Neural progenitor cell (in vitro differentiated cells): ENCODE measurements at regions not wholly inside any gene's neighbourhood (a gene's known extent, or its start where the extent isn't known, plus 50 kb on each side); places are given as distances from the start of the nearest gene placed in this dataset.
A peak's percentile ranks its signal among the peaks of the same experiment; 100 is the strongest.

Experiments
- DNase-seq: peaks from one replicate; pipeline ENCODE4 v3.0.0-alpha.2; 2016; ENCODE audit warnings: low spot score
- H2AFZ ChIP-seq: fragments of 200-600 bp; sonication (generic); replicated peaks from 2 replicates; pipeline ENCODE4 v1.6.1; 2016; ENCODE audit warnings: antibody characterized with exemption
- H3F3A ChIP-seq: fragments of 200-600 bp; sonication (generic); 2 replicates; pipeline ENCODE4 v1.6.1; 2016; ENCODE audit warnings: antibody characterized with exemption, low read depth
- H3K27ac ChIP-seq: fragments of 200-600 bp; sonication (generic); 2 replicates; pipeline ENCODE4 v1.5.1; 2016; ENCODE audit warnings: mild to moderate bottlenecking
- H3K27me3 ChIP-seq: fragments of 200-600 bp; sonication (generic); 2 replicates; pipeline ENCODE4 v1.6.1; 2016; ENCODE audit warnings: mild to moderate bottlenecking, moderate library complexity
- H3K36me3 ChIP-seq: fragments of 200-600 bp; sonication (generic); 2 replicates; pipeline ENCODE4 v1.5.1; 2016
- H3K4me1 ChIP-seq: fragments of 200-600 bp; sonication (generic); 2 replicates; pipeline ENCODE4 v1.6.1; 2016; ENCODE audit warnings: mixed run types
- H3K4me2 ChIP-seq: fragments of 200-600 bp; sonication (generic); 2 replicates; pipeline ENCODE4 v1.6.1; 2016
- H3K4me3 ChIP-seq: fragments of 200-600 bp; sonication (generic); 2 replicates; pipeline ENCODE4 v1.5.1; 2016
- H3K79me2 ChIP-seq: fragments of 200-600 bp; sonication (generic); 2 replicates; pipeline ENCODE4 v1.6.1; 2016; ENCODE audit warnings: low read depth
- H3K9ac ChIP-seq: fragments of 200-600 bp; sonication (generic); 2 replicates; pipeline ENCODE4 v1.6.1; 2016
- H3K9me3 ChIP-seq: fragments of 200-600 bp; sonication (generic); 2 replicates; pipeline ENCODE4 v1.5.1; 2016; ENCODE audit warnings: low read depth
- H4K20me1 ChIP-seq: fragments of 200-600 bp; sonication (generic); 2 replicates; pipeline ENCODE4 v1.6.1; 2016; ENCODE audit warnings: low read depth
- H3K27ac Mint-ChIP-seq: 3 replicates; pipeline ENCODE4 v1.8.0; 2021; ENCODE audit warnings: mixed read lengths
- H3K27me3 Mint-ChIP-seq: 2 replicates; pipeline ENCODE4 v1.8.0; 2022; ENCODE audit warnings: low read depth, mild to moderate bottlenecking, inconsistent platforms, moderate library complexity, mixed read lengths; ENCODE audit not compliant: insufficient read depth
- H3K36me3 Mint-ChIP-seq: 3 replicates; pipeline ENCODE4 v1.8.0; 2021; ENCODE audit warnings: mixed read lengths
- H3K4me1 Mint-ChIP-seq: 3 replicates; pipeline ENCODE4 v1.8.0; 2021; ENCODE audit warnings: mixed read lengths
- H3K4me3 Mint-ChIP-seq: 3 replicates; pipeline ENCODE4 v1.8.0; 2021; ENCODE audit warnings: mild to moderate bottlenecking, moderate library complexity, mixed read lengths
- H3K9me3 Mint-ChIP-seq: 3 replicates; pipeline ENCODE4 v1.8.0; 2020; ENCODE audit warnings: mixed read lengths
- EZH2 ChIP-seq: fragments of 200-600 bp; sonication (generic); IDR thresholded peaks from 2 replicates; pipeline ENCODE4 v1.6.1; 2017; ENCODE audit warnings: antibody characterized with exemption, mild to moderate bottlenecking, moderate library complexity
- EZH2phosphoT487 ChIP-seq: fragments of 200-600 bp; sonication (generic); IDR thresholded peaks from 2 replicates; pipeline ENCODE4 v1.6.1; 2017; ENCODE audit warnings: antibody characterized with exemption
- TF ChIP-seq, protein P1 (sequence below): fragments of 200-600 bp; sonication (generic); IDR thresholded peaks from 2 replicates; pipeline ENCODE4 v1.5.1; 2017; ENCODE audit warnings: antibody characterized with exemption, mild to moderate bottlenecking

DNA sequence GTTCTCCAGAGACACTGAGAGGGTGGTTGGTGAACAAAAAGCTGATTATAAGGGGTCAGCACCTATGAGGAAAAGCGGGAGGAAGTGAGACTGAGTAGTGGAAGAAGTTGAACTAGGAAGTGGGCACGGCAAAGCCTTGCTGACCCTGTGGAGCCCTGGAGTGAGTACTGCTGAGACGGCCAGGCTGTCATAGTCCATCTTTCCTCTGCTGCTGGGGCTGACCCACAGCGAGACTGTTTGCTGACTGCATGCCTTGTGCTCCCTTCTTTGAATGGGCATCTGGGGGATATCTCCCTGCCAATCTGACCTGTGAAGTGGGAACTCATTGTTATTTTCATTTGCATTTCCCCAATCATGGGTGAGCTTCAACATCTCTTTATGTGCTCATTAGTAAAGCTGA is 92.4 kb upstream of the LDAH start:
- Histone ChIP-seq H3K9me3 (no peaks in the 10 kb centered on the region), H3K4me1 (no peaks in the 10 kb centered on the region), H3K4me2 (no peak overlapping the region), H3K27ac (no peak overlapping the region), H3K4me3 (no peak overlapping the region), H3K27me3 (no peaks in the 10 kb centered on the region), H2AFZ (no peak overlapping the region), H3K36me3 (no peaks in the 10 kb centered on the region), H3K9ac (no peak overlapping the region), H4K20me1 (no peaks in the 10 kb centered on the region), H3K79me2 (no peaks in the 10 kb centered on the region), H3F3A (no peaks in the 10 kb centered on the region)
- Mint-ChIP-seq H3K4me1 (peaks cover 16% of the 10 kb centered on the region), H3K27me3 (peaks cover 18% of the 10 kb centered on the region), H3K4me3 (no peak overlapping the region), H3K36me3 (no peaks in the 10 kb centered on the region), H3K27ac (peak overlapping the region; percentile 88), H3K9me3 (peaks cover 9% of the 10 kb centered on the region)
- DNase-seq, result no peak
- TF ChIP-seq EZH2 (no peak), EZH2phosphoT487 (no peak)
- TF ChIP-seq, protein P1, sequence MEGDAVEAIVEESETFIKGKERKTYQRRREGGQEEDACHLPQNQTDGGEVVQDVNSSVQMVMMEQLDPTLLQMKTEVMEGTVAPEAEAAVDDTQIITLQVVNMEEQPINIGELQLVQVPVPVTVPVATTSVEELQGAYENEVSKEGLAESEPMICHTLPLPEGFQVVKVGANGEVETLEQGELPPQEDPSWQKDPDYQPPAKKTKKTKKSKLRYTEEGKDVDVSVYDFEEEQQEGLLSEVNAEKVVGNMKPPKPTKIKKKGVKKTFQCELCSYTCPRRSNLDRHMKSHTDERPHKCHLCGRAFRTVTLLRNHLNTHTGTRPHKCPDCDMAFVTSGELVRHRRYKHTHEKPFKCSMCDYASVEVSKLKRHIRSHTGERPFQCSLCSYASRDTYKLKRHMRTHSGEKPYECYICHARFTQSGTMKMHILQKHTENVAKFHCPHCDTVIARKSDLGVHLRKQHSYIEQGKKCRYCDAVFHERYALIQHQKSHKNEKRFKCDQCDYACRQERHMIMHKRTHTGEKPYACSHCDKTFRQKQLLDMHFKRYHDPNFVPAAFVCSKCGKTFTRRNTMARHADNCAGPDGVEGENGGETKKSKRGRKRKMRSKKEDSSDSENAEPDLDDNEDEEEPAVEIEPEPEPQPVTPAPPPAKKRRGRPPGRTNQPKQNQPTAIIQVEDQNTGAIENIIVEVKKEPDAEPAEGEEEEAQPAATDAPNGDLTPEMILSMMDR, result no peak

DNA sequence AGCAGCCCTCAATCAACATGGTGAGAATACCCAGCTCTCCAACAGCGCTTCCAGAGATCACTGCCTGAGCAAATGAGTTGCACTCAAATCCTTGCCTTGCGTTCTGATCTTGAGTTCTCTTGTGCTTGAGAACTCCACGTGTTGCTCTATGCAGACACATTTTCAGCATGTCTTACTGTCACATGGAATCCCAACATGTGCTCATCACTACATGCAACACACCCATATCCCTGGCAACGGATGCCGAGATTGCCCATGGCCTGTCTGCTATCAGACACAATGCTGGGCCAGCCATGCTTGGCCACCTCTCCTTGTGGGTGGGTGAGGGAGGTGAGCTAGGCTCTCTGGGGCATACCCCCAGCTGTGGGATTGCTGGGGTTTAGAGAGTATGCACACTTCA is 91.9 kb upstream of the LDAH start:
- H3K27ac Mint-ChIP-seq, result peak overlapping the region; percentile 88
- H3K9me3 Mint-ChIP-seq, result peaks cover 9% of the 10 kb centered on the region
- Histone ChIP-seq H3K4me2 (no peak overlapping the region), H3K36me3 (no peaks in the 10 kb centered on the region), H3K27ac (no peak overlapping the region), H3K4me1 (no peaks in the 10 kb centered on the region), H3K9ac (no peak overlapping the region), H3F3A (no peaks in the 10 kb centered on the region), H3K27me3 (no peaks in the 10 kb centered on the region), H3K9me3 (no peaks in the 10 kb centered on the region), H3K79me2 (no peaks in the 10 kb centered on the region), H4K20me1 (no peaks in the 10 kb centered on the region), H2AFZ (no peak overlapping the region), H3K4me3 (no peak overlapping the region)
- no peak for TF ChIP-seq EZH2phosphoT487
- TF ChIP-seq, protein P1, result no peak
- no peak for TF ChIP-seq EZH2
- no peak overlapping the region for H3K4me3 Mint-ChIP-seq
- H3K36me3 Mint-ChIP-seq, result no peaks in the 10 kb centered on the region
- peaks cover 15% of the 10 kb centered on the region for H3K27me3 Mint-ChIP-seq
- H3K4me1 Mint-ChIP-seq, result peaks cover 16% of the 10 kb centered on the region
- no peak for DNase-seq

DNA sequence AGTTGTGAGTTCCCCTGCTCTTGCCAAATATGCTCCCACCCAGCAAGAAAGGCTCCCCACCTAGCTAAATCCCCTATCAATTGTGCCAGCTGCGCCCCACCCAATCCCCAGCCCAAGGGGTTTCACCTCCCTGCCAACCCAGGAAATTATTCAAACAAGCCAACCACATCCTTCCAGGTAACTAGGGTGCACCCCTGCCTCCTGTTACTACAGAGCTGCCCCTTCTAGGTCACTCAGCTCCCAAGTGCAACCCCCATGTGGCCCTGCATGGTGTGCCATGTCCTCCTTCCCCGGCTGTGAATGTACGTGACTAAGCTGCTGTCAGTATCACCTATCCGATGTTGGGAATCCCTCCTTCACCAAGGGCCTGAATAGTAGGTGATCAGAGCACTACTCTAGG is 91.2 kb upstream of the LDAH start:
- Mint-ChIP-seq H3K27me3 (peaks cover 13% of the 10 kb centered on the region), H3K4me1 (peaks cover 16% of the 10 kb centered on the region), H3K36me3 (no peaks in the 10 kb centered on the region), H3K4me3 (no peak overlapping the region), H3K9me3 (peaks cover 9% of the 10 kb centered on the region), H3K27ac (peak overlapping the region; percentile 18)
- no peak overlapping the region for H3K9ac ChIP-seq
- H3K4me3 ChIP-seq, result no peak overlapping the region
- no peaks in the 10 kb centered on the region for H3K9me3 ChIP-seq
- no peaks in the 10 kb centered on the region for H3F3A ChIP-seq
- H4K20me1 ChIP-seq, result no peaks in the 10 kb centered on the region
- no peaks in the 10 kb centered on the region for H3K27me3 ChIP-seq
- no peak overlapping the region for H3K4me2 ChIP-seq
- H2AFZ ChIP-seq, result no peak overlapping the region
- H3K79me2 ChIP-seq, result no peaks in the 10 kb centered on the region
- no peaks in the 10 kb centered on the region for H3K4me1 ChIP-seq
- H3K27ac ChIP-seq, result no peak overlapping the region
- H3K36me3 ChIP-seq, result no peaks in the 10 kb centered on the region
- no peak for DNase-seq
- TF ChIP-seq, protein P1, result no peak
- no peak for TF ChIP-seq EZH2phosphoT487
- TF ChIP-seq EZH2, result no peak

DNA sequence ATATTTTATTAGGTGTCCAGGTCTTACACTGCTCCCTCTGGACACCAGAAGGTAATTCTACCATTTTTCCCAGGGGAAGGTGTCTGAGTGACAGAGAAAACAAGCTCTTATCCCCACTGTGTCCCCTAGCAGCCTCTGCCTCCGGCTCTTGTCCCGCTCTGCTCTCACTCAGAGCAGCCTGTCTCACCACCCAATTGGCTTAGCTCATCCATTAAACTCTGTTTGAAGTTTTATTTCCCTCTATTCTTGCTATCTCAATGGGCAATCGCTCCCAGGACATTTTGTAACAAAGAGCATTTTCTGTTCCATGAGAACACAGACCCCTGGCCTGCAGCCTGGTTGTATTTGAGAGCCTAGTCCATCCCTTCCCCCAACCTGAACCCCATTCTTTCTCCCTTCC is 90.6 kb upstream of the LDAH start:
- Histone ChIP-seq H3K4me2 (no peak overlapping the region), H2AFZ (no peak overlapping the region), H4K20me1 (no peaks in the 10 kb centered on the region), H3K4me3 (no peak overlapping the region), H3K36me3 (no peaks in the 10 kb centered on the region), H3K9ac (no peak overlapping the region), H3F3A (no peaks in the 10 kb centered on the region), H3K9me3 (no peaks in the 10 kb centered on the region), H3K27ac (no peak overlapping the region), H3K79me2 (no peaks in the 10 kb centered on the region), H3K4me1 (no peaks in the 10 kb centered on the region), H3K27me3 (no peaks in the 10 kb centered on the region)
- Mint-ChIP-seq H3K4me1 (peaks cover 16% of the 10 kb centered on the region), H3K27ac (no peak overlapping the region), H3K27me3 (peaks cover 13% of the 10 kb centered on the region), H3K9me3 (peaks cover 9% of the 10 kb centered on the region), H3K4me3 (no peak overlapping the region), H3K36me3 (no peaks in the 10 kb centered on the region)
- no peak for DNase-seq
- TF ChIP-seq EZH2phosphoT487 (no peak), EZH2 (no peak)
- TF ChIP-seq, protein P1, result no peak
